ENCODE measurements at regions not wholly inside any gene's neighbourhood (a gene's known extent, or its start where the extent isn't known, plus 50 kb on each side); places are given as distances from the start of the nearest gene placed in this dataset.

DNA sequence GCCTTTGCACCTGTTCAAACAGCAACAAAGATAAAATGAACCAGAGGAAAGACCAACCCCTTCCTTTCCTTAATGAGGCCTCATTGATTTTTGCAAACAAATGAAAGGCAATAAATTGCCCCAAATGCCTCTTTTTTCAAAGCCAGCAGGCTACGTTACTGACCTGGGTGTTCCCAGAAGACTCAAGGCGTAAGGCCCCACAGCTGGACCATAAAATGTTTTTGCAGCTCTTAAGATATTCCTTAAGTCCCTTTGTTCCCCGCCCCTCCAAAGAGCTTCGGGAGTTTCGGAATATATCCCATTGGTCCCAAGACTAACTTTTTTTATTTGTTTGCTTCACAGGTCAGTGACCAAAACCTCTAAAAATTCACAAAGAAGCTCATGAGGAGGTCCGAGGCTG, 462.9 kb upstream of the PRICKLE1 start:
- H3K27ac Mint-ChIP-seq = no peak overlapping the region

DNA sequence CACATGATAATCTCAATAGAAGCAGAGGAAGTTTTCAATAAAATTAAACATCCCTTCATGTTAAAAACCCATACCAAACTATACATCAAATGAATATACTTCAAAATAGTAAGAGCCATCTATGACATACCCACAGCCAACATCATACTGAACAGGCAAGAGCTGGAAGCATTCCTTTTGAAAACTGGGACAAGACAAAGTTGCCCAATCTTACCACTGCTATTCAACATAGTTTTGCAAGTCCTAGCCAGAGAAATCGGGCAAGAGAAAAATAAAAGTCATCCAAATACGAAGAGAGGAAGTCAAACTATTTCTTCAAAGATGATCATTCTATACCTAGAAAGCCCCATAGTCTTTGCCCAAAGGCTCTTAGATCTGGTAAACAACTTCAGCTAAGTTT, 454.7 kb upstream of the PRICKLE1 start:
- peaks cover 0 to 10% (median 0%) of the 10 kb centered on the region in 9 donors for H3K9me3 Mint-ChIP-seq
- H3K27me3 Mint-ChIP-seq = peaks cover 0 to 3% (median 0%) of the 10 kb centered on the region in 5 donors
- no peak overlapping the region for H3K27ac Mint-ChIP-seq
- no peak for DNase-seq
- H3K4me3 Mint-ChIP-seq = no peak overlapping the region
- no peak for ATAC-seq
- no peaks in the 10 kb centered on the region for H3K36me3 Mint-ChIP-seq
- POLR2A ChIA-PET = no interaction called here
- peaks cover 0 to 1% (median 0%) of the 10 kb centered on the region in 4 donors for H3K4me1 Mint-ChIP-seq

More for the DNA sequence above, 462.9 kb upstream of the PRICKLE1 start:
- DNase-seq (no peak), ATAC-seq (no peak)
- H3K27me3 Mint-ChIP-seq = peaks cover 0 to 3% (median 0%) of the 10 kb centered on the region in 5 donors
- H3K36me3 Mint-ChIP-seq = no peaks in the 10 kb centered on the region
- peaks cover 0 to 5% (median 0%) of the 10 kb centered on the region in 9 donors for H3K9me3 Mint-ChIP-seq
- POLR2A ChIA-PET = no interaction called here
- peaks cover 0 to 1% (median 0%) of the 10 kb centered on the region in 4 donors for H3K4me1 Mint-ChIP-seq
- H3K4me3 Mint-ChIP-seq = no peak overlapping the region

DNA sequence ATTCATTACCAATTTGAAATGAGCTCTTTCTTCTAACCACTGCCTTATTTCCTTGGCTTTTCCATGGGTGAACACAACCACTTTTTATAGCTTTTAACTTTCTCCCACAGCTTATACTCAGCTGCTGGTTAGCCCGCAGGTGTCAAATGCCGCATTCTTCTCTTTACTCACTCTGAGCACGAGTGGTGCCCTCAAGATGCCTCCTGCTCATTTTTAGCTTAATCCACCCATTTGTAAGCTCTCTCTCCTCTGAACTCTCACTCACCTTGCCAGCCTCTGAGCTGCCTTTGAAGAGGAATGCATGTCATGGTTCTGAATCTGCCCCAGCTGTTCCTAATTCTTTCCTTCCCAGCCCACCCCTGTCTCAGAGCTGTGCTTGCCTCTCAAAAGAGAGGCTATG, 449.4 kb upstream of the PRICKLE1 start:
- no peak overlapping the region for H3K4me3 Mint-ChIP-seq
- no peaks in the 10 kb centered on the region for H3K36me3 Mint-ChIP-seq
- peaks cover 0 to 7% (median 0%) of the 10 kb centered on the region in 5 donors for H3K27me3 Mint-ChIP-seq
- H3K27ac Mint-ChIP-seq = no peak overlapping the region
- DNase-seq (no peak), ATAC-seq (no peak)
- peaks cover 0 to 21% (median 5%) of the 10 kb centered on the region in 9 donors for H3K9me3 Mint-ChIP-seq
- H3K4me1 Mint-ChIP-seq = no peaks in the 10 kb centered on the region
- POLR2A ChIA-PET = no interaction called here

DNA sequence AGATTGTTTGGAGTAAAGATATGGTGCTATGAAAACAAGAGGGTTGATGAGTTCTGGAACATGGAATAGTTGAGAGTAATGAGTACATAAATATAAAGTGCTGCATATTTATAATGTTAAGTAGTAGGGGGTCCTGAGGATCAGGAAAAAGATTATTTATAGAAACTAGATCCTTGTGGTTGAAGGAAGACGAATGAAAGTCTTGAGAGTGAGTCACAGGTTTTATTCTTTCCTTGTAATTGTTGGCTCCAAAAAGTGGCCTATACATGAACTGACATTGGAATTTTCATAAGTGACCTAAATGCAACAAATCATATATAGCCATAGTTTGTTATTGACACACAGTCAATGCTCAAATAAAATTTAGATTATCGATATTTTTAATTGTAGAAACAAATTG, 440.4 kb upstream of the PRICKLE1 start:
- H3K4me1 Mint-ChIP-seq = peaks cover 0 to 2% (median 0%) of the 10 kb centered on the region in 4 donors
- no peak overlapping the region for H3K4me3 Mint-ChIP-seq
- DNase-seq = no peak
- ATAC-seq = no peak
- H3K27ac Mint-ChIP-seq = no peak overlapping the region
- H3K36me3 Mint-ChIP-seq = no peaks in the 10 kb centered on the region
- peaks cover 0 to 7% (median 0%) of the 10 kb centered on the region in 5 donors for H3K27me3 Mint-ChIP-seq
- H3K9me3 Mint-ChIP-seq = peaks cover 0 to 48% (median 6%) of the 10 kb centered on the region in 9 donors
- POLR2A ChIA-PET = no interaction called here

DNA sequence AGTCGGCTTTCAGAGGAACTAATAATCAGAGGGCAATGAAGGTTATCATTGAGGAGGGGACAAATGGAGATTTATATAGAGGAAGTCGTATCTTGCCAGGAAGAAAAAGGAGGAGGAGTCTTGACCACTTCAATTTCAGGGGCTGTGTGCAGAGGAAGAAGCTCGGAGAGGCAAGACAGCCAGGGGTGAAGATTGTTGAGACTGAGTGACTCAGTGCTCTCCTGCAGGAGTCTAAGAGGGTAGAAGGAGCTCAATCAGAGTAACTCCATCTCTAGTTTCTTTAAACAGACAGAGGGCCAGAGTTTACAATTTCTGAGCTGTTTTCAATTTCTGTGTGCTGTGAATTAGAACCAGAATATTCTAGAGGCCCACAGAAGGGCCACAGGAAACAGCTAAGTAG, 439.3 kb upstream of the PRICKLE1 start:
- POLR2A ChIA-PET = no interaction called here
- Mint-ChIP-seq H3K9me3 (peaks cover 0 to 36% (median 6%) of the 10 kb centered on the region in 9 donors), H3K36me3 (no peaks in the 10 kb centered on the region), H3K27me3 (peaks cover 0 to 7% (median 0%) of the 10 kb centered on the region in 5 donors), H3K4me3 (no peak overlapping the region), H3K4me1 (peaks cover 0 to 2% (median 0%) of the 10 kb centered on the region in 4 donors), H3K27ac (no peak overlapping the region)
- DNase-seq = no peak
- ATAC-seq = no peak

DNA sequence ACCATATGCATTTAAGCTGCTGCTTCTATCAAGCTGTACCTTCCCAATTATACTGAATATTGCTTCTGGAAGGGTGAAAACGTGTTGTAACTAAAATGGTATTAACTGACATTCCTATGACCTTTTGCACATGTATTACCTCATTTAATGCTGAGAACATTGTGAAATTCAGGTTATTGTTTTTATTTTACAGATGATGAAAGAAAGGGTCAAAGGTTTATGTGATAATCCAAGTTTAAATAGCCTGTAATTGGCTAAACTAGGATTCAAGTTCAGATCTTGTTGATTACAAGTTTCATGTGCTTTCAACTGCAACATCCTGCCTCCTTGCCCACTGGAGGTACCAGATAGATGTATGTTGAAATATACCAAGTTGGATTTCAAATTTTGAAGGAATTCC, 433.3 kb upstream of the PRICKLE1 start:
- DNase-seq = no peak

DNA sequence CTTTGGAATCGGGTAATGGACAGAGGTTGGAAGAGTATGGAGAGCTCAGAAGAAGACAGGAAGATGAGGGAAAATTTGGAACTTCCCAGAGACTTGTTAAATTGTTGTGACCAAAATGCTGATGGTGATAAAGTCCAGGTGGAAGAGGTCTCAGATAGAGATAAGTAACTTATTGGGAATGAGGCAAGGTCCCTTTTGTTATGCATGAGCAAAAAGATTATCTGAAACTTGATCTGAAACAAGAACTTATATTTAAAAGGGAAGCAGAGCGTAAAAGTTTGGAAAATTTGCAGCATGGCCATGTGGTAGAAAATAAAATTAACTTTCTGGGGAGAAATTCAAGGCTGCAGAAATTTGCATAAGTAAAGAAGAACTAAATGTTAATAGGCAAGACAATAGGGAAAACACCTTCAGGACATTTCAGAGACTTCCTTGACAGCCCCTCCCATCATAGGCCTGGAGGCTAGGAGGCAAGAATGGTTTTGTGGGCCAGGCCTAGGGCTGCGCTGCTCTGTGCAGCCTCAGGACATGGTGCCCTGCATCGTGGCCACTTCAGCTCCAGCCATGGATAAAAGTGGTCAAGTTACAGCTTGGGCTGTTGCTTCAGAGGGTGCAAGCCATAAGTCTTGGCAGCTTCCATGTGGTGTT, 425.7 kb upstream of the PRICKLE1 start:
- POLR2A ChIA-PET = no interaction called here
- Mint-ChIP-seq H3K36me3 (no peaks in the 10 kb centered on the region), H3K27ac (no peak overlapping the region), H3K9me3 (peaks cover 0 to 10% (median 0%) of the 10 kb centered on the region in 9 donors), H3K4me3 (no peak overlapping the region), H3K4me1 (no peaks in the 10 kb centered on the region), H3K27me3 (peaks cover 0 to 4% (median 0%) of the 10 kb centered on the region in 5 donors)
- DNase-seq = no peak
- no peak for ATAC-seq

More for the DNA sequence above, 433.3 kb upstream of the PRICKLE1 start:
- no peak for ATAC-seq
- H3K27ac Mint-ChIP-seq = no peak overlapping the region
- H3K27me3 Mint-ChIP-seq = peaks cover 0 to 5% (median 0%) of the 10 kb centered on the region in 5 donors
- peaks cover 0 to 4% (median 0%) of the 10 kb centered on the region in 9 donors for H3K9me3 Mint-ChIP-seq
- no peak overlapping the region for H3K4me3 Mint-ChIP-seq
- no peaks in the 10 kb centered on the region for H3K4me1 Mint-ChIP-seq
- H3K36me3 Mint-ChIP-seq = no peaks in the 10 kb centered on the region
- POLR2A ChIA-PET = no interaction called here

DNA sequence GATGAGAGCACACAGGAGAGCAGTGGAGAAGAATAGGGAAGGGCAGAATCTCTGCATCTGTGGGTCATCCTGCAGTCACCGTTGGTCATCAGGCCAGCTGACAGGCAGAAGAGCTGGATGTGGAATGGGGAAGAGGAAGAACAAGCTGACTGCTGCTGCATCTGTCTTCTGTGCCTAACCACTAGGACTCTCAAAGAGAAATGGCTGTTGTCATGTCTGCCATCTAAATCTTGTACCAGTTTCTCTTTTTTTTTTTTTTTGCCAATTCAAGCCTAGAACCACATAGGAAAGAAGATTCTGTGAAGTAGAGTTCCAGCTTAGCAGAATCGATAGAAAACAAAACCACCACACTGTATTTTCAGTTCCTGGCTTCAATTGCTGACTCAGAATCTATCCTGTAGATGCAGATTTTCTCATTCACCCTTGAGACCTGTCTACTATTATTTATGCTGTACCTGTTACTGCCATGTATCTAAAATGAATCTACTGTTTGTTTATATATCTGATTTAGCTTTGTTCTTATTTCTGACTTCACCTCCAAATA, 421.9 kb upstream of the PRICKLE1 start:
- H3K27ac Mint-ChIP-seq = no peak overlapping the region
- H3K9me3 Mint-ChIP-seq = peaks cover 0 to 10% (median 0%) of the 10 kb centered on the region in 9 donors
- H3K4me3 Mint-ChIP-seq = no peak overlapping the region
- H3K4me1 Mint-ChIP-seq = no peaks in the 10 kb centered on the region
- POLR2A ChIA-PET = no interaction called here
- ATAC-seq = no peak
- H3K36me3 Mint-ChIP-seq = no peaks in the 10 kb centered on the region
- H3K27me3 Mint-ChIP-seq = peaks cover 0 to 4% (median 0%) of the 10 kb centered on the region in 5 donors
- DNase-seq = no peak

DNA sequence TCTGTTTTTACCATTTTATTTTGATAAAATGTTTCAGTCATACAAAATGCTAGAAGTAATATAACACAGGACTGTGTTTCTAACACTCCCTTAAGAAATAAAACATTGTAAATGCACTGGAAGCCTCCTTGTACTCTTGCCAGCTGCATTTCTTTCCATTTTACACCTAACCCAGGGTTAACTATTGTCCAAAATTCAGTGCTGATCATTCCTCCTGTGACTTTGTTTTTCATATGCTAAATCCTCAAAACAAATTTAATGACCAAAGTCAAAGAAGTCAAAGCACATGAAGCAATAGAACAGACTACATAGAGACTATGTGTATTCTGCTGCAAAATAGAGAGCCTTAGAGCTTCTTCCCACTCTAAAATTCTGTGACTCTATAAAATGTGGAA, 420.3 kb upstream of the PRICKLE1 start:
- H3K9me3 Mint-ChIP-seq = peaks cover 0 to 10% (median 2%) of the 10 kb centered on the region in 9 donors
- H3K4me1 Mint-ChIP-seq = no peaks in the 10 kb centered on the region
- H3K27ac Mint-ChIP-seq = no peak overlapping the region
- H3K36me3 Mint-ChIP-seq = no peaks in the 10 kb centered on the region
- DNase-seq = no peak
- H3K4me3 Mint-ChIP-seq = no peak overlapping the region
- POLR2A ChIA-PET = no interaction called here
- ATAC-seq = no peak
- H3K27me3 Mint-ChIP-seq = peaks cover 0 to 2% (median 0%) of the 10 kb centered on the region in 5 donors

DNA sequence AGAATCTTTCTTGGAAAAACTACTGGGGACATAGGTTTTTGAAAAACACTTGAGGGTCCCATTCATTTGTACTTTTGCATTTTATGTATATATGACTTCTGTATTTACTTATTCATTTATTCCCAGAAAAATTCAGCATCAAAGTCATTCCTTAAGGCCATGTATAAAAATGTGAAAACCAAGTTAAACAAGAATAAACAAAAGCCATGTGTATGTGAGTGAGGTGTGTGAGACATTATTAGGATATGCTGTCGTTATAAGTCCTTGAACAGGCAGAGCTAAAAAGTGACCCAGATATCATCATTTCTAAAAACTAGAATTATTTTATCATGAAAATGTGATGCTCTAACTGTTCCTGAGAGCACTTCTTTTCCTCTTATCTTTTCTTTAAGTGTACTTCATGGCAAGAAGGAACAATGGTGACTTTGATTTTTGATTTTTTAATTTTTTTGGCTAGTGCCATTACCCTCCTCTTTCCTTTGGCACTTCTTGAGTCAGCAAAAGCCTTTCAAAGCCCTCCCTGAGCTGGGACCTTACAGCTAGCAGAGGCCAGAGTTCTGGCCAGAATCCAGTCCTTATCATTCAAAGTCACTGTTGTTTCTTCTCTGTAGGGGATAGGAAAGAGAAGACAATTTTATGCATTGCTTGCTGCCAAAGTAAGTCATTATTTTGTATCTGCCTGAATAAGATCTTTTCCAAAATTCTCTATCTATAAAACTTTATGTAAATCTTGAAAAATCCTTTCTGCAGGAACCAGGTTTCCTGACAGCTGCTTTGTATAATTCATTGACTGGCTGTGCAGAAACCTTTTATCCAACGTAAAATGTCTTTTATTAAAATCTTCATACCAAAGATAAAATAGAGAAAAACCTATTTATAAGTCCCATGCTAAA, 419.7 kb upstream of the PRICKLE1 start:
- no peak overlapping the region for H3K27ac Mint-ChIP-seq
- H3K4me1 Mint-ChIP-seq = no peaks in the 10 kb centered on the region
- POLR2A ChIA-PET = no interaction called here

DNA sequence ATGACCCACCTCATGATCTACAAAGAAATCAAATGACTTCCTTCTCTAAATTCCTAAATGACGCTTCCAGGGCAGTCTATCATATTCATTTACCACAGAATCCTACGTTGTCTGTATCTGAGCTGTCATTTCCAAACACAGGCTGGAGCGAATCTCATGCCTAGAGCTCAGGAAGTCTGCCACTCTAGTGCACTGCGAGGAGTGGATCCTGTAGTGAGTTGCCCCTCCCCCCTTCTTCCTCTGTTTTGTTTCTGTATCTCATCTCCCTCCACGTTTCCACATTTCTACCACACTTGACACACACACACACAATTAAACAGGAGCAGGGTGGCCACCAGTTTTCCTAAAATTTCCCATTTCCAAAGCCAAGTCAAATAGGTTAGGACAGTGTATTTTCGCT, 415.4 kb upstream of the PRICKLE1 start:
- Mint-ChIP-seq H3K4me1 (no peaks in the 10 kb centered on the region), H3K4me3 (no peak overlapping the region), H3K27me3 (peaks cover 0 to 2% (median 0%) of the 10 kb centered on the region in 5 donors), H3K9me3 (peaks cover 0 to 9% (median 0%) of the 10 kb centered on the region in 9 donors), H3K36me3 (no peaks in the 10 kb centered on the region), H3K27ac (no peak overlapping the region)
- ATAC-seq (no peak), DNase-seq (no peak)
- POLR2A ChIA-PET = no interaction called here

More for the DNA sequence above, 419.7 kb upstream of the PRICKLE1 start:
- ATAC-seq (no peak), DNase-seq (no peak)
- Mint-ChIP-seq H3K9me3 (peaks cover 0 to 10% (median 2%) of the 10 kb centered on the region in 9 donors), H3K27me3 (peaks cover 0 to 2% (median 0%) of the 10 kb centered on the region in 5 donors), H3K36me3 (no peaks in the 10 kb centered on the region), H3K4me3 (no peak overlapping the region)

DNA sequence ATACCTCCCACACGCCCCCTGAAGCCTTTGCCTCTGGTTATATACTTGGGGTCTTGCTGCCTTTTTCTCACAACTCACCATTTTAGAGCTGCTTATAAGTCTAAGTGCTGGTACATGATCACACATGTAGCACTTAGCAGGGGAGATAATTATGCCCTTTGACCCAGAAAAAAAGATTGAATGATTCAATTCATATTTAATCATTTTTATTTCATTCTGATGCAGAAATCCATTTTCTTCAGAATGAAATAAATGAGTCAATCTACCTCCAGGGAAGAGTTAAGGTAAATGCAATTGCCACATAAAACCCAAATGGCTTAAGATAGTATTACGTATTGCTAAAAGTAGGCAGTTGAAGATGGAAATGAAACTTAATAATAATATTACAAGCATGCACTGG, 414.6 kb upstream of the PRICKLE1 start:
- H3K4me3 Mint-ChIP-seq = no peak overlapping the region
- H3K9me3 Mint-ChIP-seq = peaks cover 0 to 9% (median 0%) of the 10 kb centered on the region in 9 donors
- peaks cover 0 to 2% (median 0%) of the 10 kb centered on the region in 5 donors for H3K27me3 Mint-ChIP-seq
- POLR2A ChIA-PET = no interaction called here
- no peaks in the 10 kb centered on the region for H3K36me3 Mint-ChIP-seq
- H3K4me1 Mint-ChIP-seq = no peaks in the 10 kb centered on the region
- no peak for ATAC-seq
- no peak overlapping the region for H3K27ac Mint-ChIP-seq
- DNase-seq = no peak

DNA sequence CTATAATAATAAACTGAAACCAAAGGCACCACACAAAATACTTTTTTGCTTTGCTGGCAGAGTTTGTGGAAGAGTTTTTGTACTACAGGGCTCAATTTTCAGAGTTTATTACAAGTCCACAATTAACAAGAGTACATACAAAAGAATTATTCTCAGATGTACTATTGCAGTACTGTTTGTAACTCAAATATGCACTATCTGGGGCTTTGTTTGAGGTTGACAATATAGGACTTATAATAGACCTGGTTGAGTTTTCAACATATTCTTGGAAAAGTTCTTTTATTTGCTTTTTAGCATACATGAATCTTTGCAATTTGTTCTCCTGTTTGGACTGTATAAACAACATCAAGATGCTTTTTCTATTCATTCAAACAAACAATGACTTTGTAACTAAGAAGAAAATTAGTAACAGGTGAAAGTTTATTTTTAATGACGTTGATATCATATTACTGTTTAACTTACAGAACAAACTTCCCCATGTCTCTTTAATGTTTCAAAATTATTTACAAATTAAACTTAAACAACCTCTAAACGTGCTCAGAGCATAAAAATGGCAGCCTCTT, 407.4 kb upstream of the PRICKLE1 start:
- POLR2A ChIA-PET = no interaction called here

More for the DNA sequence above, 407.4 kb upstream of the PRICKLE1 start:
- ATAC-seq (no peak), DNase-seq (no peak)
- Mint-ChIP-seq H3K9me3 (peaks cover 0 to 18% (median 0%) of the 10 kb centered on the region in 9 donors), H3K27ac (no peak overlapping the region), H3K36me3 (no peaks in the 10 kb centered on the region), H3K4me1 (no peaks in the 10 kb centered on the region), H3K27me3 (no peaks in the 10 kb centered on the region), H3K4me3 (no peak overlapping the region)

Data from naive thymus-derived CD8-positive, alpha-beta T cell (primary cell).